ENCODE measurements at regions not wholly inside any gene's neighbourhood (a gene's known extent, or its start where the extent isn't known, plus 50 kb on each side); places are given as distances from the start of the nearest gene placed in this dataset.

- no peak for TF ChIP-seq CTCF (IDR thresholded peaks at IDR 0.05; ENCODE audit: insufficient read depth, low read length)
- DNase-seq (ENCODE audit: low read depth): no peak
These were observed 235.9 kb downstream of the SEC61B start for GRCh38 chr9:99457981-99458380.

GRCh38 chr9:99459919-99460318 is 237.8 kb downstream of the SEC61B start:
- DNase-seq (ENCODE audit: low read depth): no peak
- H3K4me3 ChIP-seq (ENCODE audit: low read depth, low read length): no peak overlapping the region
- no peak for TF ChIP-seq CTCF (IDR thresholded peaks at IDR 0.05; ENCODE audit: insufficient read depth, low read length)

More at GRCh38 chr9:99457981-99458380, 235.9 kb downstream of the SEC61B start:
- no peak overlapping the region for H3K4me3 ChIP-seq (ENCODE audit: low read depth, low read length)

GRCh38 chr9:99463131-99463530 is 241.0 kb downstream of the SEC61B start:
- TF ChIP-seq CTCF (IDR thresholded peaks at IDR 0.05; ENCODE audit: insufficient read depth, low read length): no peak

GRCh38 chr9:99464568-99464967 is 242.5 kb downstream of the SEC61B start:
- no peak for DNase-seq (ENCODE audit: low read depth)
- no peak for TF ChIP-seq CTCF (IDR thresholded peaks at IDR 0.05; ENCODE audit: insufficient read depth, low read length)
- no peak overlapping the region for H3K4me3 ChIP-seq (ENCODE audit: low read depth, low read length)

More at GRCh38 chr9:99463131-99463530, 241.0 kb downstream of the SEC61B start:
- no peak for DNase-seq (ENCODE audit: low read depth)
- H3K4me3 ChIP-seq (ENCODE audit: low read depth, low read length): no peak overlapping the region

DNA sequence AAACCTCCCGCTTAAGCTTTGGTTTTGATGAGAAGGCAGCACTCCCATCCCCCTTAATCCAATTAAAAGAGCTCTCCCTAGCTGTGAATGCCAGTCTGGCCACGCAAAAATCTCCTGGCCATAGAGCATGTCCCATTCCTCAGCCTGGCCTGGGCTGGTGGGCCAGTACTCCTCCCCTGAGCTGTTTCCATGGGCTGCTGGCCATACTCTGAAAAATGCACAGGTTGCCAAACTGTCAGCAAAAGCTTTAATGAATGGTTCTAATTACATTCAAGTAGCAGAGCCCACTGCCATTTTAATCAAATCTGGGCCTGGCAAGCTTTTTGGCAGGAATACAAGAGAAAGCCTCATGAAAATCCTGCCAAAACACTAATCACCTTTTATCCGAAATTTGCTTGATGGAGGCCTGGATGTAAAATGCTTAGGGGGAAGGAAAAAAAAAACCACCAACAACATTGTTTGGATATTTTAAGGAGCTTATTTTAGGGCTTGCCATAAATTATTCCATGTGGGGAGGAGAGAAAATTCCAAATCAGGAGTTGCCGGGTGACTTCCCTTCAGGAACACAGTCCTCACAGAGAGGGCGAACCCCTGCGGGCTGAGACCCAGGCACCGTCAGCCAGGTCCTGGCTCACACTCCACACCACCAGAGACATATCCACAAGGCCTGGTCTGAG is 243.3 kb downstream of the SEC61B start:
- TF ChIP-seq CTCF (IDR thresholded peaks at IDR 0.05; ENCODE audit: insufficient read depth, low read length): no peak
- peak; percentile 19 for DNase-seq (ENCODE audit: low read depth)

DNA sequence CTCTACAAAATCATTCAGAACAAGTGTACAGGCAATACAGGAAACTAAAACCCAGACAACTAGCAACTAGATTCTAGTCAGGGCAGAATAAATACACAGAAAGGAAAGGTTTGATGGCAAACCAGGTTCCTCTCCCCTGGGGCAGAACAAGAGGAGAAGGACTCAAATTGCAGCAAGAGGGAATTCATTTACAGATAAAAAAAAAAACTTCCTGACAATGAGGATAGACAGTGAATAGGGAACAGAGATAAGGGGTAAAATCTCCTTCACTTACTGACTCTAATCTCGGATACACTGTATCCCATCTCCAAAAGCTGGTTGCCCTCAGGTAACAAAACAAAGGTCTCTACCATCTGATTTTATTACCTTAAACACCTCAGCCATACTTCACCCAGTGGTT is 244.0 kb downstream of the SEC61B start:
- no peak for DNase-seq (ENCODE audit: low read depth)
- H3K4me3 ChIP-seq (ENCODE audit: low read depth, low read length): no peak overlapping the region
- no peak for TF ChIP-seq CTCF (IDR thresholded peaks at IDR 0.05; ENCODE audit: insufficient read depth, low read length)

More for the DNA sequence above, 243.3 kb downstream of the SEC61B start:
- H3K4me3 ChIP-seq (ENCODE audit: low read depth, low read length): no peak overlapping the region

- DNase-seq (ENCODE audit: low read depth): no peak
- no peak for TF ChIP-seq CTCF (IDR thresholded peaks at IDR 0.05; ENCODE audit: insufficient read depth, low read length)
- H3K4me3 ChIP-seq (ENCODE audit: low read depth, low read length): no peak overlapping the region
These were observed 244.7 kb downstream of the SEC61B start for GRCh38 chr9:99466781-99467180.
